ENCODE measurements at regions not wholly inside any gene's neighbourhood (a gene's known extent, or its start where the extent isn't known, plus 50 kb on each side); places are given as distances from the start of the nearest gene placed in this dataset.

GRCh38 chr13:104773775-104774174, 1707.6 kb upstream of the SLC10A2 start:
- Histone ChIP-seq H3K9me2 (ENCODE audit: insufficient read depth) (no peaks in the 10 kb centered on the region), H3K9ac (ENCODE audit: low read length) (no peak overlapping the region), H4K20me1 (ENCODE audit: insufficient read depth) (no peaks in the 10 kb centered on the region), H3K27me3 (ENCODE audit: insufficient read depth, low read length) (no peaks in the 10 kb centered on the region), H3K36me3 (ENCODE audit: control insufficient read depth in 1 of 2, insufficient read depth in 2 of 2, low read length in 2 of 2) (no peaks in the 10 kb centered on the region), H3K4me1 (ENCODE audit: control insufficient read depth in 1 of 2, insufficient read depth in 2 of 2, low read length in 2 of 2) (no peaks in the 10 kb centered on the region), H2AFZ (ENCODE audit: low read depth, low read length, poor library complexity, severe bottlenecking) (peak overlapping the region; percentile 74), H3K4me3 (replicated peaks in 1 of 2; ENCODE audit: low read depth in 1 of 2, low read length in 2 of 2) (no peak overlapping the region), H3K4me2 (ENCODE audit: low read length) (peak overlapping the region; percentile 25; the same call in 1 of the 2 replicates), H3K79me2 (ENCODE audit: insufficient read depth, low read length) (no peaks in the 10 kb centered on the region), H3K27ac (ENCODE audit: low read depth, low read length) (no peak overlapping the region), H3K9me3 (ENCODE audit: control insufficient read depth in 1 of 2, insufficient read depth in 1 of 2, low read depth in 1 of 2, low read length in 2 of 2) (no peaks in the 10 kb centered on the region)
- no peak for TF ChIP-seq FOSL1 (IDR thresholded peaks at IDR 0.05; ENCODE audit: low read depth)
- TF ChIP-seq CEBPB (IDR thresholded peaks at IDR 0.05; ENCODE audit: low read depth): no peak
- no peak for TF ChIP-seq TCF7L2 (IDR thresholded peaks at IDR 0.05; ENCODE audit: borderline replicate concordance, extremely low read depth, insufficient read depth, insufficient read length)
- no peak for TF ChIP-seq POLR2AphosphoS5 (IDR thresholded peaks at IDR 0.05; ENCODE audit: low read depth, low read length)
- TF ChIP-seq RAD21 (IDR thresholded peaks at IDR 0.05; ENCODE audit: low read depth): peak; percentile 58
- TF ChIP-seq CTCF (IDR thresholded peaks at IDR 0.05 in 2 of 3, conservative IDR thresholded peaks at IDR 0.05 in 1 of 3; ENCODE audit: borderline replicate concordance in 1 of 3, insufficient read depth in 1 of 3, low read depth in 2 of 3, low read length in 2 of 3): peak; percentile 25 to 73 (median 69); a peak in 5 of 6 replicates
- no TSS peak for BruUV-seq (replicated peaks)
- CTCF ChIA-PET: interaction anchor here (0.8 to 2.0 kb wide), 9 partner anchors 11 to 1758 kb away, joined by 3 to 8 read pairs (median 5); no protein-coding TSS in a partner anchor
- DNase-seq (ENCODE audit: low read depth, low spot score) (peak; percentile 39), ATAC-seq (peak; percentile 86)
- POLR2A ChIA-PET: interaction anchor here (0.8 kb wide), 1 partner anchor 202 kb away, joined by 3 read pairs; no protein-coding TSS in a partner anchor
- intact Hi-C loops (cut with micrococcal nuclease): loop anchor here (5.0 kb wide), 2 partner anchors 891 to 1764 kb away; partner anchors contain the start of gene EFNB2
- RAD21 ChIA-PET (ENCODE audit: low non-redundant PET in 1 of 2, low total read pairs in 2 of 2, uncharacterized antibody in 2 of 2, unreplicated experiment in 2 of 2): interaction anchor here (0.6 to 1.1 kb wide), 3 partner anchors 428 to 1265 kb away, joined by 3 to 6 read pairs (median 4); no protein-coding TSS in a partner anchor

DNA sequence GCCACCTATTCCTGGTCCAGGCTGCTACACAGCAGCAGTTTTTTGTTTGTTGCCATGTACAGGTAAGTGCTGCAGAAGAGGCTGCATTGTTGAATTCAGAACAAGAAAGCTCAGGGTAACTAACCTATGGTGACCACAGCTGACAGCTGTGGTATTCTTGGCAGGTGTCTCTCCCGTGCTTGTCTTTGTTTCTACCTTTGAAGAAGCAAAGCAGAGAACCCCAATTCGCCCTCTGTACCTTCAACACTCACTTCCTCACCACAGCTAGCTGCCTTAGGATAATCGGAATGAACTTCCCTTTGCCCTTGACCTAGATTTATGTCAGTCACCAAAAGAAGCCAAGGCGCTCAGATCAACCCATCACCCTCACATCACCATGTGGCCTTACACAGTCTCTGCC, 1703.3 kb upstream of the SLC10A2 start:
- Histone ChIP-seq H3K9me2 (ENCODE audit: insufficient read depth) (0 out of 2 replicates have a peak, but pooled peaks cover 3% of the 10 kb centered on the region), H2AFZ (ENCODE audit: low read depth, low read length, poor library complexity, severe bottlenecking) (no peak overlapping the region), H3K79me2 (ENCODE audit: insufficient read depth, low read length) (no peaks in the 10 kb centered on the region), H3K4me1 (ENCODE audit: control insufficient read depth in 1 of 2, insufficient read depth in 2 of 2, low read length in 2 of 2) (no peaks in the 10 kb centered on the region), H3K4me3 (replicated peaks in 1 of 2; ENCODE audit: low read depth in 1 of 2, low read length in 2 of 2) (no peak overlapping the region), H3K36me3 (ENCODE audit: control insufficient read depth in 1 of 2, insufficient read depth in 2 of 2, low read length in 2 of 2) (no peaks in the 10 kb centered on the region), H3K9me3 (ENCODE audit: control insufficient read depth in 1 of 2, insufficient read depth in 1 of 2, low read depth in 1 of 2, low read length in 2 of 2) (no peaks in the 10 kb centered on the region), H3K27ac (ENCODE audit: low read depth, low read length) (no peak overlapping the region), H4K20me1 (ENCODE audit: insufficient read depth) (no peaks in the 10 kb centered on the region), H3K4me2 (ENCODE audit: low read length) (no peak overlapping the region), H3K27me3 (ENCODE audit: insufficient read depth, low read length) (no peaks in the 10 kb centered on the region), H3K9ac (ENCODE audit: low read length) (no peak overlapping the region)
- POLR2A ChIA-PET: no interaction called here
- DNase-seq (ENCODE audit: low read depth, low spot score) (no peak), ATAC-seq (no peak)
- BruUV-seq (replicated peaks): no TSS peak
- intact Hi-C loops (cut with micrococcal nuclease): no loop called here
- CTCF ChIA-PET: no interaction called here
- RAD21 ChIA-PET (ENCODE audit: low non-redundant PET in 1 of 2, low total read pairs in 2 of 2, uncharacterized antibody in 2 of 2, unreplicated experiment in 2 of 2): no interaction called here
- TF ChIP-seq SRF (IDR thresholded peaks at IDR 0.05; ENCODE audit: low read depth) (no peak), ZNF274 (IDR thresholded peaks at IDR 0.05; ENCODE audit: low read depth, low read length) (no peak), SP1 (IDR thresholded peaks at IDR 0.05; ENCODE audit: low read depth) (no peak), RAD21 (IDR thresholded peaks at IDR 0.05; ENCODE audit: low read depth) (no peak), ZFX (IDR thresholded peaks at IDR 0.05) (no peak), CBX3 (IDR thresholded peaks at IDR 0.05; ENCODE audit: low read depth) (no peak), TCF7L2 (IDR thresholded peaks at IDR 0.05; ENCODE audit: borderline replicate concordance, extremely low read depth, insufficient read depth, insufficient read length) (no peak), EGR1 (IDR thresholded peaks at IDR 0.05; ENCODE audit: low read depth) (no peak), ELF1 (IDR thresholded peaks at IDR 0.05; ENCODE audit: borderline replicate concordance, low read depth) (no peak), REST (IDR thresholded peaks at IDR 0.05; ENCODE audit: low read depth) (no peak)

Data from HCT116 (cell line).